Glutamatergic neuron (in vitro differentiated cells): ENCODE measurements at regions not wholly inside any gene's neighbourhood (a gene's known extent, or its start where the extent isn't known, plus 50 kb on each side); places are given as distances from the start of the nearest gene placed in this dataset.

Experiments
- DNase-seq: peaks from one replicate; pipeline ENCODE4 v3.0.0; 2022
- H3K27ac Mint-ChIP-seq: one replicate; pipeline ENCODE4 v1.8.0; 2020; ENCODE audit warnings: mild to moderate bottlenecking, mixed read lengths, inconsistent platforms; ENCODE audit not compliant: unreplicated experiment
- H3K27me3 Mint-ChIP-seq: one replicate; pipeline ENCODE4 v1.8.0; 2020; ENCODE audit warnings: mild to moderate bottlenecking, moderate library complexity, mixed read lengths, inconsistent platforms; ENCODE audit not compliant: unreplicated experiment
- H3K36me3 Mint-ChIP-seq: one replicate; pipeline ENCODE4 v1.8.0; 2020; ENCODE audit warnings: mild to moderate bottlenecking, mixed read lengths, inconsistent platforms; ENCODE audit not compliant: unreplicated experiment
- H3K4me1 Mint-ChIP-seq: one replicate; pipeline ENCODE4 v1.8.0; 2020; ENCODE audit warnings: mild to moderate bottlenecking, low read depth, mixed read lengths, inconsistent platforms; ENCODE audit not compliant: unreplicated experiment
- H3K4me3 Mint-ChIP-seq: one replicate; pipeline ENCODE4 v1.8.0; 2020; ENCODE audit warnings: mild to moderate bottlenecking, mixed read lengths, inconsistent platforms; ENCODE audit not compliant: unreplicated experiment
- H3K9me3 Mint-ChIP-seq: one replicate; pipeline ENCODE4 v1.8.0; 2020; ENCODE audit warnings: mild to moderate bottlenecking, moderate library complexity, mixed read lengths, inconsistent platforms; ENCODE audit not compliant: unreplicated experiment
- TF ChIP-seq, protein P1 (sequence below): fragments of 200-600 bp; sonication (generic); IDR thresholded peaks from one replicate; pipeline ENCODE4 v1.5.0; 2021; ENCODE audit not compliant: partially characterized antibody, unreplicated experiment

DNA sequence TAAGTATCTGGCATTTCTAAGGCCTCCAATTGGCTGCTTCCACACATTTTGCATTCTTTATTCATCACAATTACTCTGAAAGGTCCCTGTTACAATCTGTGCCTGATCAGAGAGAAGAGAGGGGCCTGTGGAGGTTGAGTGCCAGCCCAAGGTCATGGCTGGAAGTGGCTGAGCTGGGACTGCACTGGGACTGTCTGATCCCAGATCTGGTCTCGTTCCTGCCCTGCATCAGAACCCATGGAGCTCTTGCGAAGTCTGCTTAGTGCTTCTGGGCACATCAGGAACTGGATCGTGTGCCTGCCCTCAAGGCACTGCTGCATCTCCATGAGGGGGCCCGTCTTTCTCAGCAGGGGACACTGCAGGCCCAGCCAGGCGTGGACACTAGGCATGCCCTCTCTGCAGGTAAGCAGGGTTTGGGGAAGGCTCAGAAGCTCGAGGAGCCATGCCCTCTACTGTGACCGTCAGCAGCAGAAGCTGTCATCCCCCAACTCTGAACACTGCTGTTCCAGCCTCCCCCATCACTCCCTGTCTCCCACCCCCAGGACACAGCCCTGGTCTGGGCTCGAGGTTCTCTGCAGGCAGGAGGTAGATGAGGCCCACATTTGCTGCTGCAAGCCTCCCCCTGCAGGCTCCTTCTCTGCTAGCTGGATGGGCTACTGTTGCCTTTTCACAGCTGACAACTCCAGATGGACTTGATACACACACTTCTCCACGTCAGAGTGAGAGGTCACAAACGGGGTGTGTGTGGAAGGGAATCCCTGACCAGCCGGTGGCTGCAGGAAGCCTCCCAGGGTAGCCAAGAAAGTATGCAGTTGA, 96.5 kb upstream of the PRR23E start:
- peaks cover 10% of the 10 kb centered on the region for H3K36me3 Mint-ChIP-seq
- peak overlapping the region; percentile 92 for H3K27ac Mint-ChIP-seq
- H3K4me1 Mint-ChIP-seq, result peaks cover 23% of the 10 kb centered on the region
- TF ChIP-seq, protein P1, sequence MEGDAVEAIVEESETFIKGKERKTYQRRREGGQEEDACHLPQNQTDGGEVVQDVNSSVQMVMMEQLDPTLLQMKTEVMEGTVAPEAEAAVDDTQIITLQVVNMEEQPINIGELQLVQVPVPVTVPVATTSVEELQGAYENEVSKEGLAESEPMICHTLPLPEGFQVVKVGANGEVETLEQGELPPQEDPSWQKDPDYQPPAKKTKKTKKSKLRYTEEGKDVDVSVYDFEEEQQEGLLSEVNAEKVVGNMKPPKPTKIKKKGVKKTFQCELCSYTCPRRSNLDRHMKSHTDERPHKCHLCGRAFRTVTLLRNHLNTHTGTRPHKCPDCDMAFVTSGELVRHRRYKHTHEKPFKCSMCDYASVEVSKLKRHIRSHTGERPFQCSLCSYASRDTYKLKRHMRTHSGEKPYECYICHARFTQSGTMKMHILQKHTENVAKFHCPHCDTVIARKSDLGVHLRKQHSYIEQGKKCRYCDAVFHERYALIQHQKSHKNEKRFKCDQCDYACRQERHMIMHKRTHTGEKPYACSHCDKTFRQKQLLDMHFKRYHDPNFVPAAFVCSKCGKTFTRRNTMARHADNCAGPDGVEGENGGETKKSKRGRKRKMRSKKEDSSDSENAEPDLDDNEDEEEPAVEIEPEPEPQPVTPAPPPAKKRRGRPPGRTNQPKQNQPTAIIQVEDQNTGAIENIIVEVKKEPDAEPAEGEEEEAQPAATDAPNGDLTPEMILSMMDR, result no peak
- peaks cover 11% of the 10 kb centered on the region for H3K27me3 Mint-ChIP-seq
- DNase-seq, result no peak
- H3K9me3 Mint-ChIP-seq, result peaks cover 20% of the 10 kb centered on the region
- H3K4me3 Mint-ChIP-seq, result peak overlapping the region; percentile 25

DNA sequence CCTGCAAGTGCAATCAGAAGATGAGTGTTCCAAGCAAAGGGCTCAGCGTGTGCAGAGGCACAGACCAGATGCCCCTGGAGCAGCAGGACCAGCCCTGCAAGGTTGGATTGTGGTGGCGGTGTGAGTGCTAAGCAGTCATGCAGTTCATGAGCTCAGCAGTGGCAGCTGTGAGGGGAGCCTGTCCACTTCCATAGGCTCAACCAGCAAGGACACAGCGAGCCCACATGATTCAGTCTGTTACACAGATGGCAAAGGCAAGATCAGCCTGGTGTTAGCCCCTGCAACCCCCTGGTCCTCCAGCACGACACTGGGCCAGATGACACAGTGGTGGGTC, 95.9 kb upstream of the PRR23E start:
- Mint-ChIP-seq H3K27me3 (peaks cover 7% of the 10 kb centered on the region), H3K4me1 (peaks cover 23% of the 10 kb centered on the region), H3K36me3 (peaks cover 10% of the 10 kb centered on the region), H3K4me3 (no peak overlapping the region), H3K27ac (peak overlapping the region; percentile 92), H3K9me3 (peaks cover 20% of the 10 kb centered on the region)
- peak; percentile 74 for DNase-seq
- TF ChIP-seq, protein P1, result no peak

DNA sequence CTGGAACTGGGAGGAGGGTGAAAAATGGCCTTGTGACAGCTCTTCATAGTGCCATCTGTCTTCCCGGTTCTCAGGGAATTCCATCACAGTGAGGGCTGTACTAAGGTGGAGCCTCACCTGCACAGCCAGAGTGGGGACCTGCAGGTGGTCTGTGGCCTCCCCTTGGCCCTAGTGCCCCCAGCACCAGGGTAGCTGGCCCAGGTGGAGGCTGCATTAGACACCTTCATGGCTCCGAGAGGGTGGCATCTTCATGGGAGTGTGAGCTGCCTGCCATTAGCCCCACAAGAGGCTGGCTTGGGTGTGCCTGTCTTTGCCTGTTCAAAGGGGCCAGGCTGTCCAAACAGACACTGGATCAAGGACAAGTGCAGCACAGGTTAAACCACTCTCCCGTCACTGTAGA, 95.5 kb upstream of the PRR23E start:
- Mint-ChIP-seq H3K36me3 (peaks cover 10% of the 10 kb centered on the region), H3K27me3 (peaks cover 7% of the 10 kb centered on the region), H3K27ac (peak overlapping the region; percentile 92), H3K9me3 (peaks cover 20% of the 10 kb centered on the region), H3K4me1 (peaks cover 23% of the 10 kb centered on the region), H3K4me3 (no peak overlapping the region)
- TF ChIP-seq, protein P1, result no peak
- no peak for DNase-seq

DNA sequence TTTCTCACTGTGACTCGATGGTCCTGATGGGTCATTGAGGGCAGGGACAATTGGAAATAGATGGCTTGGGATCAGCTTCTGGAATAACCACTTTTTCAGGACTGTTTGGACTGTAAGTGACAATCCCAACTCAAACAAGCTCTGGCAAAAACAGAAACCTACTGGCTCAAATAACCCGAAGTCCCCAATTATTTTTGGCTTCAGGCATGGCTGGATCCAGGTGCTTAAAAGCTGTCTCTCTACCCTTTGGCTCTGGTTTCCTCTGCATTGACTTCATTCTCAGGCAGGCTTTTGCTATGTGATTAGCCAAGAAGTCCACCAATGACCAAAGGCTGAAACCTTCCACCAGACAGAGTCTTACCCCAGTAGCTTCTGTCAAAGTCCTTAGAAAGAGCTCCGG, 92.9 kb upstream of the PRR23E start:
- Mint-ChIP-seq H3K27ac (no peak overlapping the region), H3K4me3 (no peak overlapping the region), H3K4me1 (peaks cover 18% of the 10 kb centered on the region), H3K27me3 (peaks cover 7% of the 10 kb centered on the region), H3K9me3 (peaks cover 20% of the 10 kb centered on the region), H3K36me3 (peaks cover 9% of the 10 kb centered on the region)
- TF ChIP-seq, protein P1, result no peak
- no peak for DNase-seq

DNA sequence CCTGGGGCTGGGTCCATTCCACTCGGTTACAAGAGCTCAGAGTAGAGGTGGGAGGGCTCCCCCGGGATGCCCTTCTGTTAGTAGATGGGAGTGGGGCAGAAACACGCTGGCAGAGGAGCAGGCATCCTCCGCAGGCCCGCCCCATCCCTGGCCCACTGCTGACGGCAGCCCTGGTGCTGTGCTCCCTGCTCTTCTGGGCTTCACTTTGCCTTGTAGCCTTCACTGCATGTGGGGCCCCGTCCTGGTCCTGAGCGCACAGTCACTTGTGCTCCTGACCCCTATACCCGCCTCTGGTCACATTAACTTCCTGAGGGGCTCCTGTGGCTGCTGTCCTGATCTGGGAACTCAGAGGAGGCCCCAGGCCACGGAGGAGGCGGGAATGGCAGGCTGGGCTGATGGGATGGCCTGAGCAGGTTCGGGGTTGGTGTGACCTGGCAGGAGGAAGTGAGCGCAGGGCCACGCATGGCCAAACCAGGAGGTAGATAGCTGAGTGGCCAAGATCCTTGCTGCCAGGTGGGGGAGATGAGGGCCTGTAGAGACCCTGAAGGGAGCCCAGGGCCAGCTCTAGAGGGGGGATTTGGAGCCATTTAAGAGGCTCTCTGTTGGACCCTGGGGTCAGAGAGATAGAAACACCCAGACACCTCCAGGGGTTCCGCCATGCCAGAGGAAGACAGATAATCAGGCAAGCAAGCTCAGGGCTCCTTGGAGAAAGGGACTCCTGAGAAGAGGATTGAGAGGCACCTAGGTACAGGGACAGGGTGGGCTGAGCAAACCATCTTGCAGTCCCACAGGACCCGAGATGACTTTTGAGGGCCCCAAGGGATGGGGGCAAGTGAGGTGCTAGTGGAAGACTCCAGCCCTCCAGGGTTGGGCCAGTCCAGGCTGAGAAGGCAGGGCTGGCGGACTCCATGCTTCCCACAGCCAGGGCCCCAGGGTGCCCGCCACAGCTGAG, 92.2 kb upstream of the PRR23E start:
- DNase-seq, result no peak
- H3K4me3 Mint-ChIP-seq, result no peak overlapping the region
- H3K36me3 Mint-ChIP-seq, result peaks cover 3% of the 10 kb centered on the region
- peaks cover 8% of the 10 kb centered on the region for H3K27me3 Mint-ChIP-seq
- TF ChIP-seq, protein P1, result no peak
- no peak overlapping the region for H3K27ac Mint-ChIP-seq
- H3K9me3 Mint-ChIP-seq, result peaks cover 20% of the 10 kb centered on the region
- H3K4me1 Mint-ChIP-seq, result peaks cover 18% of the 10 kb centered on the region
